HL-60 (cell line): ENCODE measurements at regions not wholly inside any gene's neighbourhood (a gene's known extent, or its start where the extent isn't known, plus 50 kb on each side); places are given as distances from the start of the nearest gene placed in this dataset.

Experiments used
- DNase-seq, 2 experiments: peaks; one replicate each; pipeline ENCODE4 v3.0.0-alpha.2; 2010 to 2020; ENCODE audit warnings: low read depth in 1 of 2, low spot score in 1 of 2
- H3K27ac ChIP-seq: fragments of 250-450 bp; sonication (Bioruptor Pico); replicated peaks from 2 replicates; pipeline ENCODE4 v1.5.1; 2020; ENCODE audit warnings: mild to moderate bottlenecking, moderate library complexity
- H3K27me3 ChIP-seq: fragments of 250-450 bp; sonication (Bioruptor Pico); 2 replicates; pipeline ENCODE4 v1.5.1; 2021; ENCODE audit warnings: mild to moderate bottlenecking, moderate library complexity; ENCODE audit not compliant: insufficient read depth, poor library complexity, severe bottlenecking
- H3K4me3 ChIP-seq: replicated peaks from 2 replicates; pipeline ENCODE4 v1.5.1; 2011; ENCODE audit warnings: mild to moderate bottlenecking, control low read depth, low read length; ENCODE audit not compliant: insufficient read depth
- GABPA ChIP-seq: IDR thresholded peaks from 2 replicates; pipeline ENCODE4 v1.6.1; 2012; ENCODE audit warnings: low read depth
- POLR2AphosphoS5 ChIP-seq: IDR thresholded peaks from 2 replicates; pipeline ENCODE4 v1.6.1; 2012; ENCODE audit warnings: low read depth
- SPI1 ChIP-seq: IDR thresholded peaks from 2 replicates; pipeline ENCODE4 v1.6.1; 2012; ENCODE audit warnings: low read depth, mild to moderate bottlenecking, borderline replicate concordance
- TF ChIP-seq, protein P1 (sequence below): IDR thresholded peaks from 2 replicates; pipeline ENCODE4 v1.6.1; 2012; ENCODE audit warnings: low read depth; ENCODE audit not compliant: insufficient replicate concordance
- TF ChIP-seq, protein P2 (sequence below): IDR thresholded peaks from one replicate; pipeline ENCODE4 v1.5.1; 2011; ENCODE audit warnings: low read length, control low read depth, inconsistent platforms; ENCODE audit not compliant: insufficient read depth

DNA sequence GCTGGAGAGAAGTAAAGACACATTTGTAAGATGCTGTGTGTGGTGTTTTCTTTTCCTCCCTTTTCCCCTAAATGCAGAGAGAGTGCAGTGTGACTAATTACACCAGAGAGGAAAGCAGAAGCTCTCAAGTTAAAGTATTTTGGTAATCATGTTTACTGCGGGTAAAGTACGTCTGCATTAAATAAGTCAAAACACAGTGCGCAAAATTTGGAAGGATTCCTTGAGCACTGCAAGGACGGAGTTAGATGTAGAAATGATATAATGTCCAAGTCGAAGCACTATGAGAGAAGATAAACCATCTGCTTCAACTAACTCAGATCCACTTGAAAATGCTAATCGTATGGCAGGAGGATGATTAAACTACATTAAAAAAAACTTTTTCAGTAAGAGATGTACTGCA lies 766.5 kb downstream of the RNF144A start:
- Histone ChIP-seq H3K4me3 (no peak overlapping the region), H3K27ac (no peak overlapping the region), H3K27me3 (no peaks in the 10 kb centered on the region)
- TF ChIP-seq, protein P1, sequence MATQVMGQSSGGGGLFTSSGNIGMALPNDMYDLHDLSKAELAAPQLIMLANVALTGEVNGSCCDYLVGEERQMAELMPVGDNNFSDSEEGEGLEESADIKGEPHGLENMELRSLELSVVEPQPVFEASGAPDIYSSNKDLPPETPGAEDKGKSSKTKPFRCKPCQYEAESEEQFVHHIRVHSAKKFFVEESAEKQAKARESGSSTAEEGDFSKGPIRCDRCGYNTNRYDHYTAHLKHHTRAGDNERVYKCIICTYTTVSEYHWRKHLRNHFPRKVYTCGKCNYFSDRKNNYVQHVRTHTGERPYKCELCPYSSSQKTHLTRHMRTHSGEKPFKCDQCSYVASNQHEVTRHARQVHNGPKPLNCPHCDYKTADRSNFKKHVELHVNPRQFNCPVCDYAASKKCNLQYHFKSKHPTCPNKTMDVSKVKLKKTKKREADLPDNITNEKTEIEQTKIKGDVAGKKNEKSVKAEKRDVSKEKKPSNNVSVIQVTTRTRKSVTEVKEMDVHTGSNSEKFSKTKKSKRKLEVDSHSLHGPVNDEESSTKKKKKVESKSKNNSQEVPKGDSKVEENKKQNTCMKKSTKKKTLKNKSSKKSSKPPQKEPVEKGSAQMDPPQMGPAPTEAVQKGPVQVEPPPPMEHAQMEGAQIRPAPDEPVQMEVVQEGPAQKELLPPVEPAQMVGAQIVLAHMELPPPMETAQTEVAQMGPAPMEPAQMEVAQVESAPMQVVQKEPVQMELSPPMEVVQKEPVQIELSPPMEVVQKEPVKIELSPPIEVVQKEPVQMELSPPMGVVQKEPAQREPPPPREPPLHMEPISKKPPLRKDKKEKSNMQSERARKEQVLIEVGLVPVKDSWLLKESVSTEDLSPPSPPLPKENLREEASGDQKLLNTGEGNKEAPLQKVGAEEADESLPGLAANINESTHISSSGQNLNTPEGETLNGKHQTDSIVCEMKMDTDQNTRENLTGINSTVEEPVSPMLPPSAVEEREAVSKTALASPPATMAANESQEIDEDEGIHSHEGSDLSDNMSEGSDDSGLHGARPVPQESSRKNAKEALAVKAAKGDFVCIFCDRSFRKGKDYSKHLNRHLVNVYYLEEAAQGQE, result no peak
- TF ChIP-seq SPI1 (no peak), POLR2AphosphoS5 (no peak), GABPA (no peak)
- TF ChIP-seq, protein P2, sequence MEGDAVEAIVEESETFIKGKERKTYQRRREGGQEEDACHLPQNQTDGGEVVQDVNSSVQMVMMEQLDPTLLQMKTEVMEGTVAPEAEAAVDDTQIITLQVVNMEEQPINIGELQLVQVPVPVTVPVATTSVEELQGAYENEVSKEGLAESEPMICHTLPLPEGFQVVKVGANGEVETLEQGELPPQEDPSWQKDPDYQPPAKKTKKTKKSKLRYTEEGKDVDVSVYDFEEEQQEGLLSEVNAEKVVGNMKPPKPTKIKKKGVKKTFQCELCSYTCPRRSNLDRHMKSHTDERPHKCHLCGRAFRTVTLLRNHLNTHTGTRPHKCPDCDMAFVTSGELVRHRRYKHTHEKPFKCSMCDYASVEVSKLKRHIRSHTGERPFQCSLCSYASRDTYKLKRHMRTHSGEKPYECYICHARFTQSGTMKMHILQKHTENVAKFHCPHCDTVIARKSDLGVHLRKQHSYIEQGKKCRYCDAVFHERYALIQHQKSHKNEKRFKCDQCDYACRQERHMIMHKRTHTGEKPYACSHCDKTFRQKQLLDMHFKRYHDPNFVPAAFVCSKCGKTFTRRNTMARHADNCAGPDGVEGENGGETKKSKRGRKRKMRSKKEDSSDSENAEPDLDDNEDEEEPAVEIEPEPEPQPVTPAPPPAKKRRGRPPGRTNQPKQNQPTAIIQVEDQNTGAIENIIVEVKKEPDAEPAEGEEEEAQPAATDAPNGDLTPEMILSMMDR, result no peak
- no peak for DNase-seq

DNA sequence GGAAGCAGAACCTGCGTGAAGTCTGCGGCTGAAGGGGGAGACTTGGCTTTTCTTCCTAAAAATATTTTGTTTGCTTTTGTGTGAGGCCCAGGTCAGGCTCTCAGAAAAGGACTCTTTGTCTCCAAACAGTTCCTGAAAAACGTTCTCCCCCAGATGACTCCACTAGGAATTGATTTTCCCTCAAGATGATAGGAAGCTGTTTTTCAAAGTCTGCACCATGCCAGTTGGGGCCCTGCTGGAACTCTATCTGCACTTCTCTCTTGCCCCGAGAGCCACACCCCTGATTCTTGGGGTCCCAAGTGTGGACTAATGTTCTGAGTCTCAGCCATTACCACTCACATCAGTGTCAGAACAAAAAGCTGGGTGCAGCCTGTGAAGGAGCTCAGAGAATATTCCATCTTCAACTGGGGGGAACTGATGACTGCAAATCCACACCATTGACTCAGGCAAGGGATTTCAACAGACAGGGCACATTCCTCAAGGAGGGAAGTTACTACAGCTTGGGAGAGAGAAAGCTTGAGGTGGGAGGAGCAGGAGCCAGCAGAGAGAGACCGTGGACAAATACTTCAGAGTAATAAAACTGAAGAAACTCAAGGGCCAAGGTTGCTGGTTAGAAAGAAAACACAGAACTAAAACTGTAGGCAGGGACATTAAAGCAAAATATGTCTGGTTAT lies 768.3 kb downstream of the RNF144A start:
- Histone ChIP-seq H3K27me3 (no peaks in the 10 kb centered on the region), H3K27ac (no peak overlapping the region), H3K4me3 (no peak overlapping the region)
- TF ChIP-seq, protein P2, result no peak
- TF ChIP-seq POLR2AphosphoS5 (no peak), SPI1 (no peak), GABPA (no peak)
- TF ChIP-seq, protein P1, result no peak
- DNase-seq, result no peak

DNA sequence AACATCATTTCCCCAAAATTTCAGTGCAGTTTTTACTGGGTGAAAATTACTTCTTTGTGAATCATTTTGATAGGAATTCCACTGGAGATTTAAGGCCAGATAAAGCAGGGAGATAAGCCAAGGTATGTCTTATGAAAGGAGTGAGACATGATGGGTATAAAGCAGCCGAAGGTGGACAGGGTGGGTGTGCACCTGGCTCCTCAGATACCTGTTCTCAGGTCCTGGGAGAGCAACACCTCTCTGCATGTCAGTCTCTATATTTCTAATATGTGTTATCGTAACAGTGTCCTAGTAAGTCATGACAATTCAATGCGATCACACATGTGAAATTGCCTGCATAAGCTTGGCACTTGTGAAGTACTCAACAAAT lies 768.8 kb downstream of the RNF144A start:
- H3K4me3 ChIP-seq, result no peak overlapping the region
- TF ChIP-seq, protein P1, result no peak
- TF ChIP-seq, protein P2, result no peak
- TF ChIP-seq GABPA, result no peak
- no peak for TF ChIP-seq POLR2AphosphoS5
- no peak for TF ChIP-seq SPI1
- no peaks in the 10 kb centered on the region for H3K27me3 ChIP-seq
- DNase-seq, result no peak
- no peak overlapping the region for H3K27ac ChIP-seq
